ENCODE measurements at regions not wholly inside any gene's neighbourhood (a gene's known extent, or its start where the extent isn't known, plus 50 kb on each side); places are given as distances from the start of the nearest gene placed in this dataset.
A peak's percentile ranks its signal among the peaks of the same experiment; 100 is the strongest.

DNA sequence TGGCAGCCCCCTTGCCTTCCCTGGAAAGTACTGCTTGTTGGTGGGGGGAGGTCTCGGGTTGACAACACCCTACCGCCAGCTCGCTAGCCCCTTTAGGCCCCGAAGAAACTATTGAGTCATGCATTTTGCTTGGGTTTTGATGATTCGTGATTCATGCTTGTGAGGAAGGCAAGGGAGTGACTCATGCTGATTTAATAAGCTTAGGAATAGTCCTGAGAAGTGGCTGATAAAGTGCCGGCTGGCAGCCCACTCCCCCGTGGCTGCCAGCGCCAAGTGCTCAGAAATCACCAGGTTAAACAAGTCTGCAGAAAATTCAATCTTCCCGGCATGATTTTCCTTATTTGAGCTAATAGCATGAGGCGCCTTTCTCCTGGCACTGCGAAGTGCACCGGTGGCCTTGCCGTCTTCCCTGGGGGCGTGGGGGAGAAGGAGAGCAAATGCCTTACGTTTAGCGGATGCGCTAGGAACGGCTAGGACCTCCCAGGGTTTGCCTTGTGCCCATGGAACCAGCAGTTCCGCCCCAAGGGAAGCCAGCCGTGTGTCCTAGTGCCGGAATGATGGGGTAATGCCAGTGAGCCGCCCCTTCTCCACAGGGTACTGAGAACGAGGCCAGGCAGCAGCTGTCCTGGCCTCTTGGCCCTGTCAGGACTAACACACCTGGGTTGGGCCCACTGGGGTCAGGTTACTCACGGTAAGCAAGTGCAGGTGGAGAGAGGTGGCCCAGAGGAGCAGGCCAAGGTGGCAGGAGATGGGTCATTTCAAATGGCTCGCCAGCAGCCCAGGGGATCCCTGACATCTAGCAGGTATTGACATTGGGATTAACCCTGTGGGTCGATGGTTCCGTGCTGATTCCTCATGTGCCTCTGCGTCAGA, 151.9 kb downstream of the MACROH2A1 start:
- DNase-seq = no peak

DNA sequence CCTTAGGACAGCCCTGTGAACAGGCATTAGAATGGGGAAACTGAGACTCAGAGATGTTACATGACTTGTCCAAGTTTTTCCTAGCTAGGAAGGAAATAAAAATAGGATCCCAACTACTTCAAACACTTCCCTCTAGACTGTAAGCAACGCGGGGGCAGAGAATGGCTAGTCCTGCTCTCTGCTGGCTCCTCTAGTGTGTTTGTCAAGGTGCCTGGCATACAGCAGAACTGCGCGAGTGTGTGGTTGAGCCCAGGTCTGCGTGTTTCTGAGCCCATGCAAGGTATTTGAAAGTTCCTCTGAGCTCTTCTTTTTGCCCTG, 152.5 kb downstream of the MACROH2A1 start:
- no peak for DNase-seq

DNA sequence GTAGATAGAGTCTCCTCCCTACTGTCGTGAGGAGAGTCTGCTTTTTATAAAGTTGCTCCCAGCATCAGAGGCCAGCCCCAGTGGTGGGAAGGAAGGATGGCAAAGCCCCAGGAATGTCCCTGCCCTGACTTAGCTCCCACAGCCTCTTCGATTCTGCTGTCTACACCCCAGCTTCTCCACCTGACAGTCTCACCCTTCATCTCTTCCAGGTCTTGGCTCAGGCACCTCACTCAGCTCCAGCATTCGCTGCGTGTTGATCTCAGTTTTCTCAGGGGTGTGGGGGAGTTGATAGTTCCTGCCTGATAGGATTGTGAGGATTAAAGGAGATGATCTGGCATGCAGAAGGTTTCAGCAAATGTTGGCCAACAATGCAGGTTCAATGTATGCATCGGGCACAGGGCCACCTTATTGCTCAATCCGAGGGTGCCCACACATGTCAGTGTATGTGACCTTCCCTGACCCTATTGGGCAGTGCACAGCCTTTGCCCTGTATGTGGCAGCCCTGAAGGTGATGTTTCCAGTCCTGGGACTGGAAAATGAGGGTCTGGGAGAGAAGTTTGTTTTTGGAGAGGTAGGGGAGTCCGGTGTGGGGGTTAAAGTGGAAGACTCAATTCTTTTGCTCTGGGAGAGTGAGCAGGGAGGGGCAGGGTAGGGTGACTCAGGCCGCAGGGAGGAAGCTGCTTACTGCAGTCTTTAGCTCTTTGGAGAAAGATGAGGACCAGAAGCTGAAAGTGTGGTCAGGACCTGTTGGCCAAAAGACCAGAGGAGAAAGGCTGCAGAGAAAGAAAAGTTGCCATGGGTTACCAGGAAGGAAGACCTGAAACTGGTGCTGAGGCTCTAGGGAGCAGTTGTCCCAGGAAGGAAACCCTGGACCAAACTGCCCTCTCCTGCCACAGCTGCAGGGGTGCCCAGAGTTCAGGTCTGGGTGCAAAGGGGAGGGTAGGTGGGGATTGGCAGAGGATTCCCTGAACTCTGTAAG, 153.2 kb downstream of the MACROH2A1 start:
- DNase-seq = peak; percentile 28

DNA sequence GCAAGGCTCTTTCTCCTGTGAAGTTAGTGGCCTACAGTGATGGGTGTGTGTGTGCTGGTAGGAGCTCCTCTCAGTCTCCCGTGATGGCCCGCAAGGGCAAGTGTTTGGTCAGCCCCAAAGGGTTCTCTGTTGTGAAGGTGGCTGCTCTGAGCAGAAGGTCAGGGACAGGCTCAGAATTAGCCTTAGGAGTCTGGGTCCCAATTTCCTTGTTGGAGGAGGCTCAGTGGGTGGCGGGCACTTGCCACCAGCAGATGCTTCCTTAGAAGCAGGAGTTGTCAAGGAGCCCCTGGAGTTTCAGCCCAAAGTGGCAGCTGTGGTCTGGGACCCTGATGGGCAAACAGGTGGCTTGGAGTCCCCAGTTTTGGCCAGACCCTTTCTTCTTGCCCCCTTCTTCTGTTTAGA, 154.4 kb downstream of the MACROH2A1 start:
- no peak for DNase-seq

DNA sequence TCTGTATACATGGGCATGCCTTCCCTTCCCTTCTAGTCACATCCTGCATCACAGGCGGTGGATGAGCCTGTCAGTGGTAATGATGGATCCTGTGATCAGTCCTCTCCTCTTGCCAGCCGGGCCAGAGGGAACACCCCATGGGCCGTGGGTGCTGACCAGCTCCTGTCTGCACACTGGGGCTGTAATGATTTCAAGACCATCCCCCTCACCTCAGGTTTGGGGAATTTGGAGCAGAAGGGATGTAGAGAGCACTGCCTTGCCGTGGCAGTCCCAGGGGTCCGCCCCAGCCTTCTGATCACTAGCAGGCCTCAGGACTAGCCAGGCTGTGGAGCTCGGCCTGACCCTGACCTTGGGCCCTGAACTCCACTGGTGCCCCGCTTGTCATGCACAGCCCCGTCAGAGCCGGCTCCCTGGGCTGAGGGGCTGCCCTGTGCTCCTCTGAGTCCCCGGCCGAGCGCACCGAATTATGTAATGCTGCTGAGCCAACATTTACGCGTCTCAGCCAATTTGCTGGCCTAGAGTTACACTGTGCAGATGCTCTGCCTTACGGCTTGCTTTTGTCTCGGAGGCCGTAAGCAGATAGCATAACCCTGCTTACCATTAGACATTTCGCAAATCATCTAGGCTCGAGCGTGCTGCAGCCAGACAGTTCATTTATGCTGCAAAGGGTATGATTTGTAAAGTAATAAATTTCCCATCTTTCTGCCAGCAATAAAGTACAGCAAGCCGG, 155.3 kb downstream of the MACROH2A1 start:
- DNase-seq = no peak

DNA sequence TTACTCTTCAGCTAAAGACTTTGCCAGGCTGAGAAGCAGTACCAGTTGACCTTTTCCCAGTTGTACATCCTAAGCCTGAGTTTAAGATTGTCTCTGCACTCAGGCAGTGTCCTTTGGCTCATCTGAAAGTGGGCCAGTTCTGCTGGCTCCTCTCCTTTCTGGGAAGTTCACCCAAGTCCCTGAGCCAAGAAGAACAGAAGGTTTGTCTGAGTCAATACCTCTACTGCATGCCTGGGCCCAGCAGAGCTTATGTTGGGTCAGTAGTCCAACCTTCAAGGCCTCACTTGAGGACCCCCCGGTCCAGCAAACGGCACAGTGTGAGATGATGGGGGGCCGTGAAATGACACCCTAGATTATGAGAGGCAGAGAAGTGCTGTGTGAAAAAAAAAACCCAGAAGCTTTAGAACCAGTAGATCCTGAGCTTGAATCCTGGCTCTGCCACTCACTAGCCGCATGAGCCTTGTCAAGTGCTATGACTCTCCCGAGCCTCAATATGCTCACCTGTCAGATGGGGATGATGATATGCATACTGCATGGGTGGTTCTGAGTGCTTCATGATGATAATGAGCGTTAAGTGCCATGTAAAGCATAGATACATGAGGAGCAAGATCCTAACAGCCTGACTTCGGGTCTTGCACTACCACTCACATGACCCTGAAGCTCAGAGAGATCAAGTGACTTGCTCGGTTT, 156.0 kb downstream of the MACROH2A1 start:
- no peak for DNase-seq

DNA sequence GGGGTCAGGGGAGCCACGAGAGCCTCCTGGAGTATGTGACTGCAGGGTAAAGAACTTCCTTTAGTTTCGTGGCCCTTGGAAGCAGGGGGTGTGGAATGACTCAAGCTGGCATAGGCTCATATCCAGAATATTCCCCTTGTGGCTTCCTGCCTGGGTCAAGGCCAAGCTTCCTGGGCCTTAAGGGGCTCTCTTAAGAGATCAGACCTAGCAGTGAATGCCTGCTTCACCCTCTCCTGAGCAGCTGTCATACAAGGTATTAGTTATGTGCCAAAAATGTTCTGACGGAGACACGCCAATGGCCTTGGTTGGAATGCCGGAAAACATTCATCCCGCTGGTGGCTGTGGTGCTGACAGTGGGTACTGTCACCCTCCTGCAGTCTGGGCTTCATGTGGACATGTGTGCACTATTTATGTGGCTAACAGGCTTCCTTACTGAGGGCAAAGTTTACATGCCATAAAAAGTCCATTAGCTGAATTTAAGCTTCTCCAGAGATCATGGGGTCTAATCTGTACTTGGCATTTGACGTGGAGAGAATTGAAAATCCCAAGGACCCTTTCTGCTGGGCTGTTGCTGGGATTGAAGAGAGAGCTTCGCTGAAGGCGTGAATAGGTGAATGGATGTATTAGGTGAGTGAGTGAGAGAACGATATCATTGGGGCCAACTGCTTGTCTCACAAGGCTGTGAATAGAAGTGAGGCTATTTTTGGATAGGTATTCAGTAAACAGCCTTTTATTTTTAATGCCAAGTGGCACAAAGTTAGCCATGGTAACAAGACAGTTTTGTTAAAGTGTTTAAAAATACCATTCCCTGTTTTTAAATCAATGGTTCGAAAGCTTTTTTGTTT, 156.8 kb downstream of the MACROH2A1 start:
- DNase-seq = no peak

DNA sequence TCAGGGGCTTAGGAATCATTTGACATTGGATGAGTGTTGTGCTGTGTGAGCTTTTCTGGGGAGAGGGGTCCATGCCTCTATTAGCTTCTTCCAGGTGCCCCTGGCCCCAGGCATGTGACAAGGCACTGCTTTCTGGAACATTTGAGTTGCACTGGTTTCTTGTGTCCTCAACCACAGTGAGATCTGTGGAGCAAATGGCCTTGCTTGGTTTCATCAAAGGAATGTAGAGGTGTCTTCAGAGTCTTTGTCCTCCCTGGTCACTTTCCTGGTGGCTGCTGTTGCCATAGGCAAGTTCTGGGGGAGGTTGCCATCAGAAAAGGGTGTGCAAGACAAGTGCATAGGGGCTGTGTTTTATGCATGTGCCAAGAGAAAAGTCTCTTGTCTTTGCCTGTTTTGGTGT, 157.5 kb downstream of the MACROH2A1 start:
- DNase-seq = no peak

DNA sequence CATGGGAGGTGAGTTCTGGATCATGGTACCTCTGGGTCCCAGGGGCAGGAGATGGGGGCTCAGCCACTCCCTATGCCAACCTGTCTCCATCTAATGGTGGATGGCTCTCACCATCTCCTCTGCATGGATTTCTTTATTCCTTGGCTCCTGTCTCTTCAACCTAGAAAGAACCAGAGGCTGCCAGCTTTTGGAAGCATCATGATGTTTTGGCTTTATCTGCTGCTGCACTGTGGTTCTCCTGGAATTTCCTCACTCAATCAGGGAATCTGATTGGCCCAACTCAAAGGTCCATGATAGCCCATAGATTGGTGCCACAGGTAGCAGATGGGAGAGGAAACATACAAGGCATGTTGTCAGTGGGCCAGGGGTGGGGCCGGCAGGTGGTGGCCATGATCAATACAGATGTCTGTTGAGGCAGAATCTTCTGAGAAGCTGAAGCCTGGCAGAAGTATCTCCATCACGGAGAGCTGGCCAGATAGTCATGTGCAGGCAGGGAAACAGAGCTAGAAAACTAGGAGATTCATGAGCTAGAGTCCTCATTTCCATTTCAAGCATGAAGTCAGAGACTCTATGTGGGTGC, 158.2 kb downstream of the MACROH2A1 start:
- DNase-seq = no peak

DNA sequence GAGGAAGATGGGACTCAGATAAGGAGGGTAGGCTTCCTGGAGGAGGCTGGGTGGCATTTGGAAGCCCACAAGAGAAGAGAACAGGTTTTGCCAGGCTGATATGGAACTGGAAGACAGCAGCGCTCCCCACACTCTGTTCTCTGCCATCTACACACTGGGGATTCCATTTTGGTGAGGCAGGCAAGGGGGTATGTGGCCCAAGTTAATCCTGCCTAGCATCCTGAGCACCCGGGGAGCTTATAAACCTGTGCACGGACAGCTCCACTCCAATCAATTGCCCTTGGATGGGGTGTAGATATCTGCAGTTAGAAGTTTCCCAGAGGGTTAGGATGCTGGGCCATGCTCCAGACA, 158.8 kb downstream of the MACROH2A1 start:
- no peak for DNase-seq

DNA sequence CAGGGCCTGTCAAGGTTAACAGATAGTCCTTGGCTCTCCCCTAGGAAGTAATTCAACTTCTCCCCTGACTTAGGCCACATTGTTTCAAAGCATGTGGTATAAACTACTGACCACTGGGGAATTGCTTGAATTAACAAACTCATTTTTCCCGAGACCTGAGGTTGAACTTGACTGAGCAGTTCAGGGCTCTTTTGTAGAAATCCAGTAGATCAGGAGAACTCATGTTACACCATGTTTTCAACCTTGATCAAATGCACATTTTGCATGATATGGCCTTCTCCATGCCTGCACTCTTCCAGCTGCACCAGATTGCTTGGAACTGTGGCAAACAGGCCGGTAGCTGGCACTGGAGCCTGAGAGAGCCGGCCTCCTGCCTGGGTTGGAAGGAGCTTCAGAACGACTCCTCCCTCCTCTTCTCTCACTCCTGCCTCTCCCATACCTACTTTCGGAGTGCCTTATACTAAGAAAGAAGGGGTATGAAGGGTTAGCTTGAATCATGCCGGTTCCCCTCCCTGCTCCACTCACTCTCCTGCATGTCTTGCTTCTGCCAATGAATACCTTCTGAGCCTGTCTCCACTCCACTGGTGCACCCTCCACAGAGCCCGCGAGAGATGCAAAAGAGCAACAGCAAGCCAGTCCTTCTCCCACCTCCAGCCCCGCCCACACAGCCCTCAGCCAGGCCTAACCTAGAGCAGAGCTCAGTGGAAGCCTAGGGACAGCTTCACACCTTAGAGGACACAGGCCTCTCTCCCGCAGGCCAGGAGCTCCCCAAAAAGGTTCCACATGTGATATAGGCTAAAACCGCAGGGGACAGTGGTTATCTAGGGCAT, 159.4 kb downstream of the MACROH2A1 start:
- no peak for DNase-seq

DNA sequence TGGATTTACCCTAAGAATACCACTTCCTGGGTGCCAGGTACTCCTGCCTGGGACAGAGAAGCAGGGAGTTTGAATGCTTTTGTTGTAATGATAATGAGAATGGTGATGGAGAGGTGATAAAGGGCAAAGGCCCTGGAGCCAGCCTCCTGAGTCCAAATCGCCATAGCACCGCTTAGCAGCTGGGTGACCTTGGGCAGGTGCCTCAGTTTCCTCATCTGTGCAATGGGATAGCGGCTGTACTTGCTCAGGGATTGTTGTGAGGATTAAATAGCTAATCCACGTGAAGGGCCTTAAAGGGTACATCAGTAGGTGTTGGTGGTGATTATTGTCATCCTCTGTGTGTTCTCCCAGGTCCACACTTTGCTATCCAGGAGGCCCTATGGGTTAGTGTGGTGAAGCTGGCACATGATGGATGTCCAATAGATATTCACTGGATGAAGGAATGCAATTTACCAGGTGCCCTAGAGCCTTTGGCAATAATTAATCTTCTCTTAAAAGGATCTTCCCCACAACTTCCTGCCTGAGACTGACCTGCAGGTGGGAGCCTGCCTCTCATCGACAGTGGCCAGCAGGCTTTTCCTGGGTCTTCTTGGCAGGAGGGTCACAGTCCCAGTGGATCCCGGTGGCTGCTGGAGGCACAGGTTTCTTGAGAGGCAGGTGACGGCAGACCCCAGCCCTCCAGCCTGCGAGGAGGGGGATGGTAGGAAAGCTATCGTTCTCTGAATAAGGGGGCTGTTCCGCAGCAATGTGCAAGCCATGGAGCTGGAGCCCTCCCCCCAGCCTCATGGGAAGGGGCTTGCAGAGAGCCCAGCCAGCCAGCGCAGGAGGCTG, 160.2 kb downstream of the MACROH2A1 start:
- no peak for DNase-seq

DNA sequence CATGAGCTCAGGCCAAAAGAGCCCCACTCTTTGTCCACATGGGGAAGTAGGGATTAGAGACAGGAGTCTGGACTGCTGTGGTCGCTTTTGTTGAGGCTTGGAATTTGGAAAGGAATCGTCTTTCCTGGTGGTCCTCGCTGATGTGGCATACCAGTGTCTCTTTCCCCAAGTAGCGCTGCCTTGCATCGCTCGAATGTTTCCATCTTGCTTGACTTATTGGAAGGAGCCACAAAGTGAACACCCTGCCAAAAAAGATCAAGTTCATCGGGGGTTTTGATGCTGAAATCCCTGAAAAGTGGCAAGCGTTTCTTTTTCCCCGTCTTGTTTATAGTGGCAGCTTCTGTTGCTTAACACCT, 161.3 kb downstream of the MACROH2A1 start:
- no peak for DNase-seq

DNA sequence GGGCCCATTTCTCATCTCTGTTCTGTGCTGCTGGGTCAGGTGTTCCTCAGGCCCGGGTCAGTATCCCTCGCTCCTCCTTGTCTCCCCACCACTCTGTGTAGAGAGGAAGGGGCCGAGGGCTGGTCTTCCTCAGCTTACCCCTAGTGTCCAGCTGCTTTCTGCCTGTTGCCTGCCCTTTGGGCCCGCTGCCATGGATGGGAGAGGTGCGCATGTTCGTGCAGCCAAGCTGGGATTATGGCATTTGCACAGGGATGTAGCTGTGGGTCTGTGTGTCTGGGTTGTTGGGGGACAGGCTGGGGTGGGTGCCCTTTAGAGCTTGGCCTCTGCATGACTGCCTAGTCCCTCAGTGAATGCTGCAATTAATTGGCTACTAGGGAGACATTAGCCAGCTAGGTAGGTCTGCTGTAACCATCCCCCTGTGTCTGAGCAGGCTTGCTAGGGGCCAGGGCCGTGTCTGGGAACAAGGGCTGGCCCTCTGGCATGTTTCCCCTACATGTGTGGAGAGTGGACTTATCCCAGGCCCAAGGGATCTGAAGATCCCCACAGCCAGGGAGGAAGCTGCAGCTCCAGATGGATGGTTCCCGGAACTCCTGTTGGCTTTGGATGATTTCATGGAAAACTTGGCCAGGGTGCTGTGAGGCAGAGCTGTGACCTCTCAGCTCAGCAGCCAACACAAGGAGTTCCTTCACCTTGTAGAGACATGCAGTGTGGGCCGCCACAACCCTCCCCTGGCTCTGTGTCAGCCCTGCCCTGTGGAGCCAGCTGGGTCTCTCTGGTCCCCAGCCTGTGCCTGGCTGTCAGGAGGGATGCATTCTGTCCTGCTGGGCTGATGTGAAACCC, 161.9 kb downstream of the MACROH2A1 start:
- no peak for DNase-seq

DNA sequence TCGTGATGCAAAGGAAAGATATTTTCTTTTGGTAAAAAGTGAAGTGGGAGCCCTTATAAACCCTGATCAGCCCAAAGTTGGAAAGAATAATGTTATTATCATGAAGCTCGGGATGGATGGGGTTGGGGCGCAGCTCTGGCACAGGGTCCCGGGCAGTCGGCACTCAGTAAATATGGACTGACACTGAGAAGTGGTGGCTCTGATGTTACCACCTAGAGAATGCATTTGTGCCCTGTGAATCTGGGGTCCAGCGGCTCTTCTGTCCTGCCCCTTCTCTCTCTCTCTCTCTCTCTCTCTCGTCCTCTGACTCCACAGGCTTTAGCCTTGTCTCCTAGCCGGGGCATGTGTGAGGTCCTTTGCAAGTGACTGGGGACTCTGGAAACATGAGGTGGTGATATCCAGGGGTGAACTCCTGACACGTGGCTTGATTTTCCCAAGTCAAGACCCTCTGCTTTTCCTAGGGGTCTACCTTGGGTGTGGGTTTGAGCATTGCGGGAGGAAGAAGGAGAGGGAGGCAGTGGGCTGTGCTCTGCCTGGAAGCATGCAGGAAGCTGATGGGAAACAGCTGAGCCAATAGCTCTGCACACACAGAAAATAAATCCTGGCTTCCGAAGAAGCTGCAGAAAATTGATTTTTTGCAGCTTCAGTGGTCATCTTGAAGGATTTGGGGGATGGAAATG, 162.7 kb downstream of the MACROH2A1 start:
- no peak for DNase-seq

DNA sequence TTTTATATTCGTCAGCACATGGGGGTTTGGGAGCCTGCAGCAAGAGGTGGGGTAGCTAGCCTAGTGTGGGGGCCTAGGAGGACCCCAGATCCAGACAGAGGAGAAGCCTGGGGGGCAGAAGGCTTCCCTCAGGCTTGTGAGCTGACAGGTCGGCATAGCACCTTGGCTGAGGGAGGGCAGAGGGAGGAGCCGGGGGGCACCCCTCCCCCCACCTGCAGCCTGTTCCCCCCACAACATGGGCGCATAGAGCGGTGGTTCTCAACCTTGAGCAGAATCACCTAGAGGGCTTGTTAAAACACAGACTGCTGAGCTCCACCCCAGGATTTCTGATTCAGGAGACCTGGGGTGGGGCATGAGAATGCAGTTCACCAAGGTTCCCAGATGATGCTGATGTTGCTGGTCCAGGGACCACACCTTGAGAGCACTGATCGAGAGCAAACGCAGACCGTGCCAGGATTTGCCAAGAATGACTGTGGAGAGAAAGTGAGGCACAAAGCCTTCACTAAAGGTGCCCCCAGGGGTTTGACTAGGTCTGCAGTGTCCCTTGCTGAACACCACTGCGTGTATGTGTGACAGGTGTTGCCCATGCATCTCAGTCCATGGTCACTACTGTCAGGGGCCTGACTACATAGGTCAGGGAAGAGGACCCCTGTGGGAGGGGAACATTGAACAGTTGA, 163.3 kb downstream of the MACROH2A1 start:
- no peak for DNase-seq

DNA sequence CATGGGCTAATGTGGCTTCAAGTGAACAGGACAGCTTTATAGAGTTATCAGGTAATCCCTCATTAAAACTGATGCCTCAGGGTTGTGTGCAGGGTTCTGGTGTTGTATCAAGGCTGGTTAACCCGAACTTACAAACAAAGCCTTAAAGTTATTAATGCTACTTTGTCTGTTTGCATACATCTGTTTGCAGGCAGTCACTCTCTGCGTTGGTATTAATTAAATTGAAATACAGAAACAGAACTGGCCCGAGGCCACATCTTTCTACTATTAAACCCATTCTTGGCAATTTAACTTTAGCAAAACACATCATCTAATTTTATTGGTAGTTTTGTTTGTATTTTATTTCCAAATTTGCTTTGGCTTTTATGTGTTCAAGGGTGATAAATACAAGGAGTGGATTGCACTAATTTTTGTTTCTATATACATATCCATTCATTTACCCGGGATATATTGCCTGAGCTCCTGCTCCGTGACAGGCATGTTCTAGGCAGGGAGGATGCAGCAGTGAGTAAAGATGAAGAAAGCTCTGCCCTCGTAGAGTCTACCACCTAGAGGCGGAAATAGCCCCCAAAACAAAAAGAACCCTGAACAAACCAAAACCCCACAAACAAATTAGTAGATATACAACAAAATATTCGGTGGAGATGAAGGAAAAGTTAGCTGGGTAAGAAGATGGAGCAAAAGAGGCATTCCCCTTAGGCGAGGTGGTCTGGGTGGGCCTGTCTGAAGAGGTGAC, 164.2 kb downstream of the MACROH2A1 start:
- no peak for DNase-seq

All from CD4-positive, alpha-beta T cell treated with Interleukin-15 for 1 hour (primary cell).